Activated CD4-positive, alpha-beta T cell treated with anti-CD3 and anti-CD28 coated beads, Interleukin-2, Interleukin-6, amounts not matched to agents 100 ng/mL and 50 ng/mL, durations not matched to agents 16 hours and 8 hours (primary cell): ENCODE measurements at regions not wholly inside any gene's neighbourhood (a gene's known extent, or its start where the extent isn't known, plus 50 kb on each side); places are given as distances from the start of the nearest gene placed in this dataset.
"Not testable (repeated sequence)": the region's sequence is repeated elsewhere in the genome, so short reads cannot be mapped to it uniquely, and the experiment has no call there.

Source experiments
- DNase-seq: peaks from one replicate; pipeline ENCODE4 v3.0.0-alpha.2; 2020

- no peak for DNase-seq
Measured at GRCh38 chr3:107939691-107940442, 151.0 kb downstream of the CD47 start.

GRCh38 chr3:107938143-107938542 is 152.7 kb downstream of the CD47 start:
- no peak for DNase-seq

DNA sequence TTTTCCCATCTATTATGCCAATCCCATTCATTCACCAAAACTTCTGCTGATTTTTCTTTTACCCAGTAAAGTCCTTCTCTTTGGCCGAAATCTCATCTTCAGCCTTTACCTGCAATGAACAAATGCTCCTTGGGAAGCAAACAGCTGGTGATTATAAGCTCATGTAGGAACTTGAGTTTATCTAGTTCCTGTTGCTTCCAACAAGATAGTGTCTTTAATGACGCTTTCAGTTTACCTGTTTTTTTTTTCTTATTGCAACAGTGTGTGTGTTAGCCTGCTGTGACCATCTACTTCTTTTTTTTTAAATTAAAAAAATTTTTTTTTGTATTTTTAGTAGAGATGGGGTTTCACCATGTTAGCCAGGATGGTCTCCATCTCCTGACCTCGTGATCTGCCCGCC is 156.0 kb downstream of the CD47 start:
- no peak for DNase-seq

DNA sequence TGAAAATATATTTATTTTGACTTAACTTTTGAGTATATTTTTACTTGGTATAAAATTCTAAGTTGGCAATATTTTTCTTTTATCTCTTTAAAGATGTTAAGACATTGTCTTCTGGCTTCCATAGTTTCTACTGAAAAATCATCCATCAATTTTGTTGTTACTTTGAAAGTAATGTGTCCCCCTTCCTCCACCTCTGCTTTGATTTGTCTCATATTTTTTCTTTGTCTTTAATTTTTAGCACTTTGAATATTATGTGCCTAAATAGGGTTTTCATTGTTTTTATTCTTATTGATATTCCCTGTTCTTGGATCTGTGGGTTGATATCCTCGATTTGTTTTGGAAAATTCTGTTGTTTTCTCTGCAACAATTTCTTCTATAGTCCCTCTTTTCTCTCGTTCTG is 157.4 kb downstream of the CD47 start:
- no peak for DNase-seq

DNA sequence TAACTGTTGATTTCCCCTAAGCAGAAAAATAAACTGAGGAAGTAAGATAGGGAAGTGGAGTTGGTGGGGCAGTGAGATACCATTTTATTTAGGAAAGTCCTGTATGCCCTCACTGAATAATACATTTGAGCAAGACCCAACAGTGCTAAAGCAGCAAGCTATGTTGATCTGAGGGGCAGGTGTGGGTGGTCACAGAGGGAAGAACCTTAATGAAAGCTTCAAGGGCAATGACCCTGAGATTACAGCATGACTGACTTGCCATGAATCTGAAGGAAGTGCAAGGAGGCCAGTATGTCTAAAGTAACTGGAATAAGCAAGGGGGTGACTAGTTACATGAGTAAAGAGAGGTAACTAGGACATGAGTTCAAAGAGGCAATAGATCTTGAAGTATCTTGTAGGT is 159.5 kb downstream of the CD47 start:
- no peak for DNase-seq

- no peak for DNase-seq
Measured at GRCh38 chr3:107929088-107929487, 161.7 kb downstream of the CD47 start.

DNA sequence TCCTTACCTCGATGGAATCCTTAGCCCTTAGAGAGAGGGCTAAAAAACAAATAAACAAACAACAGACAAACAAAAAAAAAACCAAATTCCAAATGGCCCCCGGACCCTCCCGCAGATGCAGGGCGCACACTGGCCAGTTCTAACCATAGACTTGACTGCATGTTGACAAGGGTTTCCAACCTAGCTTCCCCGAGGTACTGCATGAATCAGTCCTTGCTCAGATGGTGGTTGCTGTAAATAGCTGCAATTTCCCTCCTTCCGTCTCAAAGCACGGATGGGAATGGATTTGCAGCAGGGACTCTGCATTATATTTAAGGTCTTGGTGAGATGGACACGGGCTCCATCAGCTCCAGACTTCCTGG is 162.8 kb downstream of the CD47 start:
- DNase-seq: peak; percentile 8

DNA sequence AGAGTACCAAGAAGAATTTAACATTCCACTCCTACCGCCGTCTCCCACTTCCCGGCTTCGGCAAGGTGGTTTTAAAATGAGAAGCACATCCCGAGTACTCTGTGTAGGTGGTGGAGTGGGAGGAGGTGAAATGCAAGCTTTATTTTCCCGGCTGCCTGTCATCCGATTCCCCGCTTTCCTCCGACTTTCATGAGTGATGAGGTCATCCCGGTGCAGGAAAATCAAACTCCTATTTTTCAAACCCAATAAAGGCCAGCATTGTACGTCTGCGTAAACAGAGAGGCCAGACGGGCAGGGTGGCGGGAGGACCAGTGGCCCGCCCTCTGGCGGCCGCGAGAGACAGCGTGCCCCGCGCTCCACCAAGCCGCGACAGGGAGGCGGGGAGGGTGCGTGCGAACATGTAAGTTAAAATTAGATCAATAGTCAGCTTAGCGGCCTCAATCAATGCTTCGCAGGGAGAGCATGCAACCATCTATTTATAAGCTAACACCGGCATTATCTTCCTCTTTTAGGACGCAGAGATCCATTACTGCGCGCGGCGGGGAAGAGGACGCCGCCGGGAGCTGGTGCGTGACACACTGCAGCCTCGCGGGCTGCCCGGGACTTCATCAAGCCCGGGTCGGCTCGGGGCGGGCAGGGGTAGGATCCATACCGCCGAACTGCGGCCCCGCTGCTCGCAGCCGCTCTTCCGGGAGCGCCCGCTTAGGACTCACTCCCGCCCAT is 163.3 kb downstream of the CD47 start:
- peak; percentile 79 for DNase-seq

DNA sequence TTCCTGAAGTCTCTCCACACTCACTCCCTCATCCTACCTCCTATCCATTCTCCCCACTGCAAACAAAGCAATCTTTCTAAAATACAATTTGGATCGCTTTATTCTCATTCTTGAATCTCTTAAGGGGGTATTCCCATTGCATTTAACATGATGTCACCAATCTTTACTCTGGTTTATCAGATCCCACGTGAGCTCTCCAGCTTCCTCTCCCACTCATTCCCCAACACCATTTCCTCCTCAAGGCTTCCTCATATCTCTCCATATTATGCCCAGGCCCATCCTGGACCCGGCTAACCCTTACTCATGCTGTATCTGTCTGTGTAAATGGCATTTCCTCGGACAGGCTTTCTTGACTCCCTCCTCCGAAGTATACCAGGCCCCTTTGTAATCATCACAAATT is 165.0 kb downstream of the CD47 start:
- no peak for DNase-seq

DNA sequence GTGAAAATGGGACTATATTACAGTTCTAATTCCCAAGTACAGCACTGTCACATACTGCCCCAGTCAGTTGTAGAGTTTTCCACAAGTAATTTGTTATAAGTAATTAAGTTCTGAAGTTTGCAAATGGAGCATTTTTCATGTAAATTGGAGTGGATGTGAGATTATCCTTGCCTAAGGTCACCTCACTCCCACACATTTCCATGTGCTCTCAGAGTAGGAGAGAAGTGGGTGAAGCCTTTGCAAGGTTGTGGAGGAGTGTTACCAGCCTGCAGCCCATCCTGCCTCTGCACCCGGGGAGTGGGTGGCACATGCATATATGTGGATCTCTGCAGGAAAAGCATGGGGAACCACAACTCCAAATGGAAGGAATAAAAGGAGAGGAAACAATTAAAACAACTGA is 169.8 kb downstream of the CD47 start:
- no peak for DNase-seq

- DNase-seq: no peak
Measured at GRCh38 chr3:107920538-107920937, 170.3 kb downstream of the CD47 start.

- no peak for DNase-seq
Measured at GRCh38 chr3:107919239-107919638, 171.6 kb downstream of the CD47 start.

GRCh38 chr3:107916171-107916570 is 174.7 kb downstream of the CD47 start:
- DNase-seq: no peak

DNA sequence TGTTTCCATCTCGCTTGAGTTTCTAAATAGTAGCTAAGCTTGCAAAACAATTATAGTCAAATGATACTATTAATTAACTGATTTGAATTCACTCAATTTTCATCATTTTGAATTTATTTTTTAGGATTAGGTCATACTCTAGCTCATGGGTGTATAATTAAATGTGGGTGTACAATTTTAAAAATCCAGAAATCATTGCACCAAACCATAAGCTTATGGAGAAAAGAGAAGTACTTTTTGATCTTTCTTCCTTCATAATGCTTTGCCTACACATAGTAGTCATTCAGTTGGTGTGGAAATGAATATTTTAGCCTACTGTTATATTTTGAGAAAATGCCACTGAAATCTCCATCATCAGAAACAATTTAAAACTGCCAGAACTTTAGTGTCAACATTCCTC is 175.1 kb downstream of the CD47 start:
- DNase-seq: no peak

GRCh38 chr3:107913701-107914100 is 177.1 kb downstream of the CD47 start:
- DNase-seq: no peak

DNA sequence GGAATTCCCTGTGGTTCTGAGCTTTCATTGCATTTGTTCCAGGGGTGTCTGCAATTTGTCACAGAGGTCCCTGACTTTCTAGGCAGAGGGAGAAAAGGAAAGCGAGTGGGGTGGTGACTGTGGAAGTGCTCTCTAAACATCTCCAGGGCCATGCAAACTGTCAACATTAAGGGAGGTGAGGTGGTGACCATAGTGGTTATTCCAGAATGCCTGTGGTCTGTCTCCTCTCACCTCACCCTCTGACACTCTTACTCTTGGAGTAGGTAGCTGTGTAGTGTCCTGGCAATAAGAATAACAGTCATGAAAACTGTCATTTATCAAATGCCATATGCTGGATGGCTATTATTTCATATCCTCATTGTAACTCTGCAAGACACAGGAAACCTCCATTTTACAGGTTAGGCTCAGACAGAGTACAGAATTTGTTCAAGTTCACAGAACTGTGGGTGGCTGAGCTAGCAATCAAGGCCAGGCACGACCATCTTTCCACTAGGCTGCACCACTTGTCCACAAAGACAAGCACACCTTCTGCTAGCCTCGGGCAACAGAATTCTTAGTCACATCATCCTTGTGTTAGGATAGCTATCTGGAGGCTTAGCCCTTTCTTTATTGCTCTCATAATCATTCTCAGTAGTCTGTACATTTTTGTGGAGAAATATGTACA is 179.4 kb downstream of the CD47 start:
- no peak for DNase-seq

DNA sequence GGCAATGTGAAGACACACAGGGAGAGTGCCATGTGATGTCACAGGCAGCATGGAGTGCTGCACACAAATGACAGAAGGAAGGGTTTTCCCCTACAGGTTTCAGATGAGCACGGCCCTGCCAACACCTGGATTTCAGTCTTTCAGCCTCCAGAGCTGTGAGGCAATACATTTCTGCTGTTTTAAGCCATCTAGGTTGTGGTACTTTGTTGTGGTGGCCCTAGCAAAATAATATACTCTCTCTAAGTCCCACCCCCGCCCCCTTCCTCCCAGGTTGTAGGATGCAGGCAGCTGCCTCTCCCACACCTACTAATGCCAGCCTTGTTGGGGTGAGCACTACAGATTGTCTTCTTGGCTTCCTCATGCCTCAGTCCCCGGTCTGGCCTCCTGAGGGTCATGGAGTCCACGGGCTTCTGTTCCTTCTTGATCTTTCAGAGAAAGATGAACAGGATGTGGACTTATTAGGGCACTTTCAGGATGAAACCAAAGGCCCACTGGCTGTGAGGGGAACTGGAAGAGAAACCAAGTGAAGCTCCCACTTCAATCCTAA is 180.0 kb downstream of the CD47 start:
- DNase-seq: peak; percentile 37

GRCh38 chr3:107909583-107909982 is 181.2 kb downstream of the CD47 start:
- DNase-seq: not testable (repeated sequence)

- DNase-seq: no peak
Measured at GRCh38 chr3:107907996-107908395, 182.8 kb downstream of the CD47 start.

DNA sequence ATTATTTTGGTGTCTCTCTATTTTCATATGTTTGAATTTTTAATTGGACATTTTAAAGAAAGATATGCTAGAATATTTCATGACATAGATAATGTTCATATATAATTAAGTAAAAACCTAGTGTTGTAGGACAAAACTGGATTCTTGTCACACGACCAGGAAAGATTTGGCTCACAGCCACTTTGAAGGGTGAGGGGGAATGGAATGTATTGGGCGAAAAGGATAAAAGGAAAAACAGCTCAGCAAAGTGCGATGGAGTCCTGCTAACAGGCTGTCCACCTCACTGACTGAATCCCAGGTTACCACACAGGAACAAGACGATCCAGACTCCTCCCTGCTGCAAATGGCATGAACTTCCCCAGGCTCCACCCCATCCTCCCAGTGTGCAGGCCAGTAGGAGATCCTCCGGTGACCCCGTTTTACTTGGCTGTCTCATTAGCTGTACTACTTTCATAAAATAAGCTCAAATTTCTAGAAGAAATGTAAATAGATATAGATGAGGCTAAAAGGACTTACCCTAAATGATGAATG is 186.2 kb downstream of the CD47 start:
- no peak for DNase-seq

DNA sequence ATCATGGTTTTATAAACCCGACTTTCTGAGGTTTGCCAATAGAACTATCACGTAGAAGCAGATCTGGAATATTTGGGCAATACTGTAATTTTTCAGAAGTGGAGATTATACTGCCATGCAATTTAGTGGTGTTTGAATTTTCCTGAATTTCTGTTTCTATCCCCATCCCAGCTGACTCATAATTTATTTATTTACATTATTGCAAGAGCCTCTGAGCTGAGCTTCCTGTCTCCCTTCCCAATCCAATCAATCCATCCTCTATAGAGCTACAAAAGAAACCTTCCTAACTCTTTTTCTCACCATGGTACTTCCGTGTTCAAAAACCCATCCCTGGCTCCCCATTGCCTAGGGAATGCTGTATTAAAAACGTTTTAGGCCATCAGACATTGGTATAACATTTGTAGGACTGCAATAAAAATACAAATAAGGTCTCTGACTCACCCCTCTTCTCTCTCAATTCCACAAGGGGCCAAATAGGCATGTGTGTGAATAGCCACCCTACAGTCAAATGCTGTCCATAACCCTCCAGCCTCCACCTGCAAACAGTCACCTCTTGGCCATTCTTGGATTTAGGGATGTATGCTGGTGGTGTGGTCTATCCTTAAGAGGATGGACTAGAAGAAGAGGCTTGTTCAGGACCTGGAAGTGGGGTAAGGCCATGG is 190.7 kb downstream of the CD47 start:
- no peak for DNase-seq

DNA sequence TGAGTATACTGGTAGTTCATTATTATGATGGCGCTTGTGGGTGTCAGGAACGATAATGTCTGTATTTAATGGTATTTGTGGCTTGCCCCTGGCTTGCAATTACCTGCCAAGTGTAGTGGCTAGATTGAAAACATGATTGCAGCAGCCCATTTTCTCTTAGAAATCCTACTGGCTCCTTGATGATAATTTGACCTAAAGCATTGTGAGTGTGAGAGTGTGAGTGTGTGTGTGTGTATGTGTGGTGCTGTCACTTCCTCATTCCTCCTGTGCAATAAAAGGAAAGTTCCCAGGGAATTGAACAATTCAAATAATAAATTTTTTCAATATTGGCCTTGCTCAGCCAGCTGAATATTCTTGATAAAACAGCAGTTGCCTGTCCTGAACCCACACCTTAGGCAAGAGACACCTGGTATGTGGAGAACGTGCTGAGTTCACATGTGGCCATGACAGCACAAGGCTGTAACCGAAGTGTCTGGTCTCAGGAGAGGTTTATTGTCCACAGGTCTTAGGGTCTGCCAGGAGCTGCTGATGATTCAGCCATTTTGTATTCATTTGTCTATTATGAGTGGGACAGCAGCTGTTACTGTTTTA is 193.3 kb downstream of the CD47 start:
- DNase-seq: no peak

GRCh38 chr3:107894998-107895397 is 195.8 kb downstream of the CD47 start:
- DNase-seq: peak; percentile 25
